ENCODE measurements at regions not wholly inside any gene's neighbourhood (a gene's known extent, or its start where the extent isn't known, plus 50 kb on each side); places are given as distances from the start of the nearest gene placed in this dataset.

DNA sequence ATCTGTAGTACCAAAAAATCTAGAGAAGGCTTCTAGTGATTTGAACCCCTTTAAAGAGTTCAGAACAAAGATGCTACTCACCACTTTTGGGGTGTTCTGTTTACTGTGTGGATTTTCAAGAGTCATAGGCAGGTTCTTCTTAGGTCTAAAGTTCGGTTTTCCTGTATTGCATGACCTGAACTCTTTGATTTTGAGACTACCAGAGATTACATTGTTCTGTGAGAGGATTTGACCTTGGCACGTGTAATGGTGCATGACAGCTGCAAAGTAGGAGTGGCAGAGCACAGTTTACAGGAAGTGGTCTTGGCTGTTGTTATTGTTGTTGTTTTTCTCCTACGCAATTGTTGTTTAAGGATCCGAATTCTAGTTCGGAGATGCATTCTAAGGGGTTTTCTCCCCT, 592.7 kb downstream of the EPHA7 start:
- TF ChIP-seq, protein P1, sequence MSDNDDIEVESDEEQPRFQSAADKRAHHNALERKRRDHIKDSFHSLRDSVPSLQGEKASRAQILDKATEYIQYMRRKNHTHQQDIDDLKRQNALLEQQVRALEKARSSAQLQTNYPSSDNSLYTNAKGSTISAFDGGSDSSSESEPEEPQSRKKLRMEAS (IDR thresholded peaks at IDR 0.05; ENCODE audit: low read depth, low read length) = no peak
- TF ChIP-seq POLR2A (IDR thresholded peaks at IDR 0.05; ENCODE audit: extremely low read depth, insufficient read length) = no peak
- TF ChIP-seq MYC (IDR thresholded peaks at IDR 0.05; ENCODE audit: low read depth, low read length) = no peak
- TF ChIP-seq, protein P2, sequence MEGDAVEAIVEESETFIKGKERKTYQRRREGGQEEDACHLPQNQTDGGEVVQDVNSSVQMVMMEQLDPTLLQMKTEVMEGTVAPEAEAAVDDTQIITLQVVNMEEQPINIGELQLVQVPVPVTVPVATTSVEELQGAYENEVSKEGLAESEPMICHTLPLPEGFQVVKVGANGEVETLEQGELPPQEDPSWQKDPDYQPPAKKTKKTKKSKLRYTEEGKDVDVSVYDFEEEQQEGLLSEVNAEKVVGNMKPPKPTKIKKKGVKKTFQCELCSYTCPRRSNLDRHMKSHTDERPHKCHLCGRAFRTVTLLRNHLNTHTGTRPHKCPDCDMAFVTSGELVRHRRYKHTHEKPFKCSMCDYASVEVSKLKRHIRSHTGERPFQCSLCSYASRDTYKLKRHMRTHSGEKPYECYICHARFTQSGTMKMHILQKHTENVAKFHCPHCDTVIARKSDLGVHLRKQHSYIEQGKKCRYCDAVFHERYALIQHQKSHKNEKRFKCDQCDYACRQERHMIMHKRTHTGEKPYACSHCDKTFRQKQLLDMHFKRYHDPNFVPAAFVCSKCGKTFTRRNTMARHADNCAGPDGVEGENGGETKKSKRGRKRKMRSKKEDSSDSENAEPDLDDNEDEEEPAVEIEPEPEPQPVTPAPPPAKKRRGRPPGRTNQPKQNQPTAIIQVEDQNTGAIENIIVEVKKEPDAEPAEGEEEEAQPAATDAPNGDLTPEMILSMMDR (IDR thresholded peaks at IDR 0.05; ENCODE audit: low read depth, low read length) = no peak
- H3K4me3 ChIP-seq (ENCODE audit: low read depth, low read length) = no peak overlapping the region
- no peak for DNase-seq (ENCODE audit: low read depth)

DNA sequence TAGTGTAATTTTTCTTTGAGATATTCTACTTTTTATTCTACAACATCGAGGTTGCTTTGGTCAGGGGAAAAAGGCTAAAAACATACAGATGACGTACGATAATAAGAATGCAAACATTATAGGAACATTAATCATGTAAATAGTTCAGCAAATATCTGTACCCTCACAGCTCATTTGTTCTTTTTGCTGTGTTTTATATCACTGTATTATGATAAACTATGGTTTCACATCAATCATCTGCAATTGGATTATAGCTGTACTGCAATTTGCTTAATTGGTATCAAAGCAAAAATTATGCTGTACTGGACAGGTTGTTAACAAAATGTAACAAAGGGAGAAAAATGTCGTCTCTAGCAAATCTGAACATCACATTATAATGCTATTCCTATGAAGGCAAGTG, 597.1 kb downstream of the EPHA7 start:
- no peak for DNase-seq (ENCODE audit: low read depth)
- TF ChIP-seq MYC (IDR thresholded peaks at IDR 0.05; ENCODE audit: low read depth, low read length) (no peak), POLR2A (IDR thresholded peaks at IDR 0.05; ENCODE audit: extremely low read depth, insufficient read length) (no peak)
- TF ChIP-seq, protein P2 (IDR thresholded peaks at IDR 0.05; ENCODE audit: low read depth, low read length) = no peak
- TF ChIP-seq, protein P1 (IDR thresholded peaks at IDR 0.05; ENCODE audit: low read depth, low read length) = no peak
- H3K4me3 ChIP-seq (ENCODE audit: low read depth, low read length) = no peak overlapping the region

DNA sequence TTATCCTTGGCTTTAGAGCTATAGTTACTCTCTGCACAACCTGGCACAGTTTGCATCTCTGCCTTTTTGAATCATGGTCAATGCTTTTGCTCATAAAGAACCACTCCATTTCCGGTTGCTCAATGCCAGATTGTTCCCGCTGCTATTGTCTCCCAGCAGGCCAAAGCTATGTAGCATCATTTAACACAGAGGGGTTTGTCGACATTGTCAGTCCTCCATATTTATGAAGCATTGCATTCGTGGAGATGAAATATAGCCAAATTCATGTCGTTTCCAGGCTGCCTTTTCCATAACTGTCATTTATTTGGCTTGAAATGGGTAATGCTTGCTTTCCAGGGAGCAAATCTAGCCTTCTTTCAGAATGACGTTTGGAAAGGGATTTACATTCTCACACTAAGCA, 598.8 kb downstream of the EPHA7 start:
- no peak for TF ChIP-seq POLR2A (IDR thresholded peaks at IDR 0.05; ENCODE audit: extremely low read depth, insufficient read length)
- TF ChIP-seq, protein P2 (IDR thresholded peaks at IDR 0.05; ENCODE audit: low read depth, low read length) = no peak
- TF ChIP-seq MYC (IDR thresholded peaks at IDR 0.05; ENCODE audit: low read depth, low read length) = no peak
- TF ChIP-seq, protein P1 (IDR thresholded peaks at IDR 0.05; ENCODE audit: low read depth, low read length) = no peak
- H3K4me3 ChIP-seq (ENCODE audit: low read depth, low read length) = no peak overlapping the region
- peak; percentile 31 for DNase-seq (ENCODE audit: low read depth)

DNA sequence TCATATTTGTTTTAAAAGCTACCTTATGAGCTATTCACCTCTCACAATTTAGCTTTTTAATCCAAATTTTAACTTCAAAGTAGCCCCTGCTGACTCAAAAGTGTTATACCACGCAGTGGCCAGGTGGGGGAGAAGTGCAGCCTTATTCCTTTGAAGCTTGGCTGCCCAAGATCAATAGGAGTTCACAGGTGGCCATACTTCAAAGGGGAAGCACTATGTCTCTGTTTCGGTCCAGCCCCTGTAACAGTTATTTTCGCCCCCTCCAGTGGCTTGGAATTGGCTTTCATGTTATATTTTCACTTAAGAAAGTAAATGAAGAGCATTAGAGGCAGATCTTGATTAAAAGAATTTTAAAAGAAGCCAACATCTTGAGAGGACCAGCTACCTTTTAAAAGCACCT, 608.4 kb downstream of the EPHA7 start:
- H3K4me3 ChIP-seq (ENCODE audit: low read depth, low read length) = no peak overlapping the region
- TF ChIP-seq, protein P1 (IDR thresholded peaks at IDR 0.05; ENCODE audit: low read depth, low read length) = no peak
- TF ChIP-seq POLR2A (IDR thresholded peaks at IDR 0.05; ENCODE audit: extremely low read depth, insufficient read length) = no peak
- no peak for TF ChIP-seq MYC (IDR thresholded peaks at IDR 0.05; ENCODE audit: low read depth, low read length)
- TF ChIP-seq, protein P2 (IDR thresholded peaks at IDR 0.05; ENCODE audit: low read depth, low read length) = peak; percentile 73
- DNase-seq (ENCODE audit: low read depth) = peak; percentile 58

DNA sequence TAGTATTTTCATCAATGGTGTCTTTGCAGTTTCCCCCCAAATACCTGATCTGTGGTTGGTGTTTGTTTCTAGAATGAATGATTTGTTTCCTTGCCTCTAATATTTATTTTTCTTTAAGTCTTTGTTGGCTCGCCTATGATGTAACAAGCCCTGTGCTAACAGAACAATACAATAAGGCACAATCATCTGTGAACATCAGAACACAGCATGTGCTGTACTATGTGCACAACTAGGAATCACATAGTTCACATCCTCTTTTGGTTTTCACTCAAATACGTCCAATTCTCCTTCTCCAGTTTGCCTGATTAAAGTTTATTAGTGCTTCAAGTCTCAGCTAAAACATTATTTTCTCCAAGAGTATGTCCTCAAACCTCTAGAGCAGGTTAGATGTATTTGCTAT, 613.1 kb downstream of the EPHA7 start:
- DNase-seq (ENCODE audit: low read depth) = no peak
- no peak overlapping the region for H3K4me3 ChIP-seq (ENCODE audit: low read depth, low read length)
- TF ChIP-seq POLR2A (IDR thresholded peaks at IDR 0.05; ENCODE audit: extremely low read depth, insufficient read length) (no peak), MYC (IDR thresholded peaks at IDR 0.05; ENCODE audit: low read depth, low read length) (no peak)
- TF ChIP-seq, protein P1 (IDR thresholded peaks at IDR 0.05; ENCODE audit: low read depth, low read length) = no peak
- TF ChIP-seq, protein P2 (IDR thresholded peaks at IDR 0.05; ENCODE audit: low read depth, low read length) = no peak

DNA sequence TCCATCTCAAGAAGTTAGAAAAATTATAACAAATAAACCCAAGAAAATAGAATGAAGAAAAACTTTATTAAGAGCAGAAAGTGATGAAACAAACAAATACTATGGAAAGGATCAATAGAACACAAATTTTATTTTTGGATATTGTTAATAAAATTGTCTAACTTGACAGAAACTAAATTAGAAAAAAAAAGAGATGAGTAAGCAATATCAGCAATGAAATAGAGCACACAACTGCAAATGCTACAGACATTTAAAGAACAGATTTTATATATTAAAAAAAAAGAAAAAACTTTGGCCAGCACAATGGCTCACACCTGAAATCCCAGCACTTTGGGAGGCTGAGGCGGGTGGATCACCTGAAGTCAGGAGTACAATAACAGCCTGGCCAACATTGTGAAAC, 628.0 kb downstream of the EPHA7 start:
- H3K4me3 ChIP-seq (ENCODE audit: low read depth, low read length) = no peak overlapping the region
- no peak for DNase-seq (ENCODE audit: low read depth)
- TF ChIP-seq, protein P1 (IDR thresholded peaks at IDR 0.05; ENCODE audit: low read depth, low read length) = no peak
- TF ChIP-seq, protein P2 (IDR thresholded peaks at IDR 0.05; ENCODE audit: low read depth, low read length) = no peak
- TF ChIP-seq POLR2A (IDR thresholded peaks at IDR 0.05; ENCODE audit: extremely low read depth, insufficient read length) = no peak
- TF ChIP-seq MYC (IDR thresholded peaks at IDR 0.05; ENCODE audit: low read depth, low read length) = no peak
